HG03354 (cell line): ENCODE measurements at regions not wholly inside any gene's neighbourhood (a gene's known extent, or its start where the extent isn't known, plus 50 kb on each side); places are given as distances from the start of the nearest gene placed in this dataset.
"Not testable (repeated sequence)": the region's sequence is repeated elsewhere in the genome, so short reads cannot be mapped to it uniquely, and the experiment has no call there.

Experiments used
- ATAC-seq: cut with Tn5 transposase; IDR thresholded peaks from one replicate; pipeline ENCODE4 v1.9.1; 2021; ENCODE audit warnings: mild to moderate bottlenecking; ENCODE audit not compliant: unreplicated experiment, poor library complexity, severe bottlenecking

DNA sequence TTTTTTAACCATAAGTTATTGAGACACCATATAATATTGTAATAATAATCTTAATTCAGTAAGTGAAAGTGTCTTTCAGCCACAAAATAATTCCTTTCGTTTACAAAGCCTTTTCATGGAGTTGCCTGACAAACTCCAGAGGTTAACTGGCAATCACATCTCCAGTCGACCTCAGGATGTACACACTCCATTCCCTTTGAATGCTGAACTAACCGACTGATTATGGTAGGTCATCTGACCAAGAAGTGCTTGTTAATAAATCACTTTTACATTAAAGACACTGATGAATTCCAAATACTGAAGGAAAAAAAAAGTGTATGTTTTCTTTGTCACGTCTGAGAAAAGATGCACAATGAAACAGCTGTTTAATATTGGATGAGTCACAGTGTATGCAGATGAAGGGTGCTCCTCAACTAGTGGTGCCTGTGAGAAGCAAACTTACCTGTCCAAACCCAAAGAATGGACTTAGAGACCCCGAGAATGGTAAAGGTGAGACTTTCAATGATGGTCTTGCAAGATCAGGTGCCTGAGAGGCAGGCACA, 348.1 kb upstream of the VWC2 start:
- ATAC-seq, result no peak

DNA sequence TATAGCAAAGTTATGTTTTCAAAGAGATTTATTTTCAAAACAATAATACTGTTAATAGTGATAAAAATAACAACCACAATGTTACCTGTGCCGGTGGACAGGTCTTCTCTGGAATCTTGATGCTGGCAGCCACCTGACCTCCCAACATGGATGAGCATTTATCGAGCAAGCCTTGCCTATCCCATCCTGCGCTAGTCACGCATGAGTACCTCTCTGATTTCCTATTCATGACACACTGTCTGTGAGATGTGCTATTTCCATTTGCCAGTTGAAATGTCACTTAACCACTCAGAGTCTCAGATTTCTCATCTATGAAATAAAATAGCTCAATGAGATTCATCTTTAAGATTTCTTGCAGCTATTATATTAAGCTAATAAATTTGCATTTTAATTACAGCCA, 341.2 kb upstream of the VWC2 start:
- ATAC-seq, result no peak

DNA sequence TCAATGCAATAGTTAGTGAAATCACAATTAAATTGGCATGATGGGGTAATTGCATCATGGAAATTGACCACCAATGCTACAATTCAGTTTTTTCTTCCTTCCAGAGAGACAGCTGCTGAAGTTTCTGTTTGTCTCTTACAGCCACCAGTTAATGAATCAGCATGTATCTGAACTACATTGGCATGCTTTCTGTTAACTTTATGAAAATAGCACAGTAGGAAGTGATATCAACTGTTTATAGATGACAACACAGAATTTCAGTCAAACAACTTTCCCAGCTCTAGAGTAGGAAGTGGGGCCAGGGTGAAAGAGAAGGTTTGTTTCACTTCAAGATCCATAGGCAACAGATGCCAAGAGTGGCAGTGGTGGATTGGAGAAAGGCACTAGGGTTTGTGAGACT, 339.6 kb upstream of the VWC2 start:
- no peak for ATAC-seq

DNA sequence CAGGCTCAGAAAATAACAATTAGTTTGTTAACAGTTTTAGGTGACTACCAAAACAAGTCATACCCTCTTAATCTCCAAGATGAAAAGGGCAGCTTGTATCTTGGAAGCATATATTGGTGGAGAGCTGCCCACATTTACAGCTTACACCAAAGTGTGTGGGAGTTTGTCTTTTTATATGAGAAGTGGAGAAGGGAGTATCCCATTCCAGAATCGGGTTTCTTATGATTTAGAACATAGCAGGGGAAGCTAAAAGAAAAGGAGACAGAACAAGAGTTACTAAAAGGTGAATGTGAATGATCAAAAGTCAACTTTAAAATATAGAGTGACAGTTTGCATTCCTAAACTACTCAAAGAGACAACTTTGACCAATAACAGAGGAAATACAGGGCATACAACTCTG, 338.6 kb upstream of the VWC2 start:
- no peak for ATAC-seq

DNA sequence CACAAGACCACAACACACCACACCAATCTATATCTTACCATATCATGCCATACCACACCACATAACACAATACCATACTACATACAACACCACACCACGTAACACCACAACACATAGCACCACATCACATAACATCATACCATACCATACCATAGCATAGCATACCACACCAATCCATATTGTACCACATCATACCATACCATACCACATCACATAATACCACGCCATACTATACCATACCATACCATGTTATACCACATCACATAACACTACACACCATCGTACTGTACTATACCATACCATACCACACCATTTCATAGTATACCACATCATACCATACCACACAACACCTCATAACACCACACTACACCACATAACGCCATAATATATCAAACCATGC, 335.2 kb upstream of the VWC2 start:
- no peak for ATAC-seq

DNA sequence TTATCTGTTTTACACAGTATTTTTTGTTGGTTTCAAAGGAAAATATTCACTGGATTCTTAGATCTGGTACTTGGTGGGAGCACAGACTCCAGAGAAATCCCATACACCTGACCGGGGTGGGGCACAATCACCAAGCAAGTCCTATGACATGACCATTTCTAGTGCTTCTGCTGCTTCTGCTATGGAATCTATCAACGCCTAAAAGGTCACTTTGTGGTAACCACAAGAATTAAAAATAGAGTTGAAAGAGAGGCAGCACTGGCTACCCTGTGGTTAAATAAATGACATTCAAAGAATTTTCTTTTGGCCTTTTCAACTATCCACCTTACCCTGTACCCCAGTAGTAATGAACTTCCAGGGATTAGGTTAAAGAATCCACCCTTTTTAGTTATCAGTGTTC, 329.9 kb upstream of the VWC2 start:
- no peak for ATAC-seq

DNA sequence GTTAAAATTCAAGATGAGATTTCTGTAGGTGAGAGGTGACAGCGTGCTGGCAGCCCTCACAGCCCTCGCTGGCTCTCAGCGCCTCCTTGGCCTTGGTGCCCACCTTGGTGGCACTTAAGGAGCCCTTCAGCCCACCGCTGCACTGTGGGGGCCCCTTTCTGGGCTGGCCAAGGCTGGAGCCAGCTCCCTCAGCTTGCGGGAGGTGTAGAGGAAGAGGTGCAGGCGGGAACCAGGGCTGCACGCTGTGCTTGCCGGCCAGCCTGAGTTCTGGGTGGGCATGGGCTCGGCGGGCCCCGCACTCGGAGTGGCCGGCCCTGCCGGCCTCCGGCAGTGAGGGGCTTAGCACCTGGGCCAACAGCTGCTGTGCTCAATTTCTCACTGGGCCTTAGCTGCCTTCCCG, 320.0 kb upstream of the VWC2 start:
- no peak for ATAC-seq

DNA sequence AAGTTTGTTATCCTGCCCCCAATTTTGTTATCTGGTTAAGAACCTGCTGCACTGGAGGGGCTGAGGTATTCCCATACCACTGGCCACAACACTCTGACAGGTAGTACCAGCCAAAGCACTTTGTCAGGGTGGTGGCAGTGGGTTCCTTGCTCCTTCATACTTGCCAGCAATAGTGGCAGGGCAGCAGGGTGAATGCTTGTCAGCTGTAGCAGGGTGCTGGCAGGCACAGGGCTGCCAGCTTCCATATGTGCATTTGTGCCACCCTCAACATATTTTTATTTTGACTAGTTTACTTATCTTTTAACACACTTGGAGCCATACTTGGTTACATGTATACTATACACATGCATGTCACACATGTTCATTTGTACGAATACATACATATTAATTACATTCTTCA, 294.0 kb upstream of the VWC2 start:
- ATAC-seq, result no peak

DNA sequence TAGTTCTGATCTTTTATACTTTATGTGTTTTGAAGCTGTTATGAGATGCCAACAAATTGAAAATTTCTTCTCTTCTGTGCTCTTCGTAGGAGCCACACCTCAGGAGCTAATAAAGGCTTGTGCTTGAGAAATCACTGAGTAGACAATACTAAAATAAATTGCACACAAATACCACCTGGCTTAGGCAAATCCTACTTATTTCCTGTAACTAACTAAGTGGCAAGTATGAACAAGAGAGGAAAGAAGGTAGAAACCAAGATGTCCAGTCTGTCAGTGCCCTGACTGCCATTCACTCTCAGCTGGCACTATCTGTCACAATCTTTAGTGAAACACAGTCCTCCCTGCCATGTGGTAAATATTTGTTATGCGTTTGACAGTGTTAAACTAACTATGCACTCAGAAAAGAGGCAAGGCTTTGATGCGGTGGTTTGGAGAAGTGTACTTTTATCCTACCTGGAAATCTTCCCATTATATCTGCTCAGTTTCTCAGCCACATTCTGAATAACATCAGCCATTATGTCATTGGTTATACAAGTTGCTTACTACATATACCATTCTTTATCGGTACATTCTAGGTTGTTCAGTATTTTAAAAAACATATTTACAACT, 293.4 kb upstream of the VWC2 start:
- no peak for ATAC-seq

DNA sequence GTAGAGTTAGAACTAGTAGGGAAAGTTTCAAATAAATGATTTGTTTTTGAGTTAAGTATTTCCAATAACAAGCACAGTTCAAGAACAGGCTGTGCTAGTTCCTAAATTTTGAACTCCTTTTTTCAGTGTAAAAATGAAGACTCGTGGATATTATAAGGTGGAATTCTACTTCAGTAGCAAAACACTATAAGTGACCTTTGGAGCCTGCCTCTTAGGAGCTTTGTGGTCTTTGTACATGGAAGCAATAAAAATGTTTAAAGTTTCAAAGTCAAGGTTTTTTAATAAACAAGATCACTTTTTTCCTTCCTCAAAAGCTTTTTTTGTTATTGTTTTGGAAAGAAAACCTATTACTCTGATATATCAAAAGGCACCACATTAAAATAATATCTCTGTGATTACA, 292.4 kb upstream of the VWC2 start:
- no peak for ATAC-seq

DNA sequence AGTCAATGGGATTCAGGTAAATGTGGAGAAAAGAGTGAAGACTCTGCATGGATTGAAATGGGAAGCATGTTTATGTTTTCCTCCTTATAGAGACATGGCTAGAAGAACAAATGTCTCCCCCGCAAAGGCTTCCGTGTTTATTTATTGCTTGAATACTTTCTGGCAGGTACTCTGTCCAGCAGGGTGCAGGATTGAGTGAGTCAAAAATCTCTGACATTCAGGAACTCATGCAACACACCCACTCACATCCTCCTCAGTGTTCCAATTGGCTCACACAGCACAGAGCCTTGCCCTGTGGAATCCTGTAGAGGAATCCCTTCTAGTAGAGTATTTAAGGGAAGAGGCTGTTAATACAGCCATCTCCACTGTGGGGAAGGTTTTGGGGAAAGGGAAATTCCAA, 290.3 kb upstream of the VWC2 start:
- no peak for ATAC-seq

DNA sequence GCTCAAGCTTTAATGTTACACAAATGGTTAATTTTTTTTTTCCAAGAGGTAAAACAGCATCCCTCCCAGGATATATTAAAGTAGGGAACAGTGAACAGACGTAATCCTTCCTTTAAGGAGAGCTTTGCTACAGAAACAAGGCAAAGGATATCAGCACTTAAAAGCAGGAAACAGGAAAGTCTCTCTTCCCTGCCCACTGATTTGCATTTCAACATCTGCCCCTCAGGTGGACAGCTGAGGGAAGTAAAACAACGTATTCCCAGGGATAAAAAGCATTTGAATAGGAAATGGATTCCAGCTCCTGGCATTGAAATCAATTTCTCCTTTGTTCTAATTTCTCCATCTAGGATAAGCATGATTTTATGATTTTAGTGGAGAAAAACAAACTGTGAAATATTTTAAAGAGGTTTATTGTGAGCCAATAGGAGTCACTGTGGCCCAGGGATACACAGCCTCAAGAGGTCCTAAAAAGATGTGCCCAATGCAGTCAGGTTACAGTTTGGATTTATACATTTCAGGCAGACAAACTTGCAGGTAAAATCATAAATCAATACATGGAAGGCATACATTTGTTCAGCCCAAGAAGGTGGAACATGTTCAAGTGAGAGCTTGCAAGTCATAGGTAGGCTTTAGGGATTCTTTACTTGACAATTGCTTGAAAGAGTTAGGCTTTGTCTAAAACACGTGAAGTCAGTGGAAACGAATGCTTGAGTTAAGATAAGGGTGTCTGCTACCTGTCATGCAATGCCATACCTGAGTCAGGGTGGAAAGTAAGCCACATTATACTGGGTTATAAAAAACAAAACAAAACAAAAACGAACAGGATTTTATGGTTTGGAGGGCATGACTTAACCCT, 286.2 kb upstream of the VWC2 start:
- no peak for ATAC-seq

DNA sequence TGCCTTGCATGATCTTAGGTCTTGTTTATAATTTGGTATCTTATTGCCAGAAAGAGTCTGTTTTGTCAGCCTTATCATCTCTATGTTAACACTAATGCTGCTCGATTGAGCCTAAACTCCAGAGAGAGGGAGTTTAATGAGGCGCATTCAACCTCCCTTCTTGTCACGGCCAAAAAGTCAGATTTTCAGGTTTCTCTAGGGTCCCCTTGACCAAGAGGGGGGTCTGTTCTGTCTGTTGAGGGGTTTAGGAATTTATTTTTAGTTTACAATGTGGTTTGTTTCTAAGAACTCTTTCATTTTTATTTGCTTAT, 285.7 kb upstream of the VWC2 start:
- no peak for ATAC-seq

DNA sequence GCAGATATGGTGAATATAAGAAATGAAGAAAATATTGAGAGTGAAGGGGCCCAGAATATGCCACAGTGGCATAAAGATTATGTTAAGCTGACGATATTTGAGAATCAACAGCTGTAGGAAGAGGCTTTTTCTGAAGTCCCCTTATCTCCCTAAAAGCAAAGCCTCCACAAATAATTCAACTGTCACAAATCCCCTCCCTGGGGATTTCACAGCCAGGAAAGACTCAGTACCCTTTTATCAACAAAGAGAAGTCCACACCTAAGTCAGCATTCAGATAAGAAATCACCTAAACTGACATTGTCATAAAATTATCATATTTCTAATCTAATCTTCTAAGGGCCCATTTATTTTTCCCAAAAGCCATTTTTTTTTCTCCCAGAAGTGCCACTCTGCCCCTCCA, 284.9 kb upstream of the VWC2 start:
- ATAC-seq, result no peak

DNA sequence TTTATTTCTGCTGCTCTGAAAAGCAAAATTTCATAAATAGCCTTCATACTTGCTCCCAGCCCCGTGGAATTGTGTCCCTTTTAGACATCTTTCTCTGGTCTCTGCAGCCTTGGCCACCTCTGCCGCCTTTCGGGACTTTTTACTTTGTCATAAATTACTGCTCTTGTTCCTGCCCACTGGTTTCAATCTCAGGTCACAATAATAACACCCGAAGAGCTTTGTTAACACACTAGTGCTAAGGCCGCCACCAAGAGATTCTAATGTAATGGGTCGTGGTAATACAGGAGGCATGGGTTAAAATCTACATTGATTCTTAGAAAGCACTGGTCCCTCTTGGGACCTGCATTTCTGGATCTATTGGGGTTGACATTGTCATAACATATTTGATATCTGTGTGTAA, 276.0 kb upstream of the VWC2 start:
- no peak for ATAC-seq

DNA sequence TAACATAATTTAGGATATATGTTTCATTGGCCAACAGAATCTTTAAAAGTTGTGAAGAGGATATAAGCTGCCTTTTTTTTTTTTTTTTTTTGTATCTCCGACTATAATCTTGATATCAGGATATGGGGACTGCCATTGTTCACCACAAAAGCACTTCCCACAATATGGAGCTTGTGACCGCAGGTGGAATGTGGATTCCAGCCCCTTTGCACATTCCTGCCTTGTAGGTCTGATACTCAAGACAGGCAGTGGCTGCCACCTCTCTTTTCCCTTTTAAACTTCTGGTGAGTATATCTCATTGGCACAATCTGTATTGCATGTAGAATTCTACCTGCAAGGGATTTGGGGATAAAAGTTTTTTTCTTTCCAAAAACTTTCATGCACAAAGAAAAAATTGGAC, 272.7 kb upstream of the VWC2 start:
- ATAC-seq, result no peak

DNA sequence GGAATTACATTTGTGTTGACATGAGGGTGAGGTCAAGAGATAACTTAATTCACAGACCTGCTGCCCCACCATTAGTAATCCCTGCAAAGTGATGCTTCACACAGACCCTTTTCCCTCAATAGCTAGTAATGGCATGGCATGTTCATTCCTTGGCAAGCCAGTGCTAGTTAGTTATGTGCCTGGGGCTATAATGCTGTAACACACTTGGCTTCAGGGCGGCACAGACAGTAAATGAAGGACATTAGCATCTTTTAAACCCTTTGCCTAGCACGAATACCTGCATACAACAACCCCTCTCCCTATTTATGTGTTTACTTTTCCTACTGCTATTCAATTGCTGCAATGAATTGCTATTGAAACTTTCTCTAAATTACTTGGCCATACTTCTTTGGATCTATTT, 266.2 kb upstream of the VWC2 start:
- ATAC-seq, result not testable (repeated sequence)

DNA sequence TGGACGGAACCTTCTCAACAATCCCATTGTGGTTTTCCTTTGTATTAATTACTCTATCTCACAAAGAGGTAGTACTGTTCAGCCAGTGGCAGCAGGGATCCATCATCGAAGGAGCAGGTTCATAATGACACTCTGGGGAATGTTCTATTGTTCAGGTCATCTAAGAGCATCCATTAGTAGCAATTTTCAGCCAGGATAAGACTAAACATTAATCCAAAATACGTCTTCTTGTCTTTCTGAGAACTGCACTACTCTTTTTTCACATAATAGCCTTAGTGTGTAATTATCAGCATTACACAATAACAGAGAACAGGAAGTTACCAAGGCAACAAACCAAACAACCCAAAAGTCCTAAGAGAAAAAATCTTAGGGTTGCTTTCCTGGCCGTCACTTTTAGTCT, 259.5 kb upstream of the VWC2 start:
- ATAC-seq, result no peak

DNA sequence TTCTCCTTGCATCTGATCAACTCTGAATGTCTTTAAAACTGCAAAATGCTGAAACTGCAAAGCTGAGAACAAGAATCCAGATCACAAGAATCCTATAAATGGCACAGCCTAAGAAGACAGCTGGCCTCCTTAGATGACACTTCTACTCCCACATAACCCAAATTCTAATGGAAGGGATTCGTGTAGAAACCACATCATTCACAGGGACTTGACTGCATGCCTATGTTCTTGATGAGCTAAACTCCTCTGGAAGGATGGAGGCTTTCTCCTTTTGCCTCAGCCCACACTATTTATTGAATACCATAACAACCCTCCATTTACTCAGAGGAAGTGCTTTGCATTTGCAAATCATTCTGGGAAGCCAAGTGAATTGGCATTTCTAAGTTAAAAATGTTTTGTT, 252.5 kb upstream of the VWC2 start:
- no peak for ATAC-seq

DNA sequence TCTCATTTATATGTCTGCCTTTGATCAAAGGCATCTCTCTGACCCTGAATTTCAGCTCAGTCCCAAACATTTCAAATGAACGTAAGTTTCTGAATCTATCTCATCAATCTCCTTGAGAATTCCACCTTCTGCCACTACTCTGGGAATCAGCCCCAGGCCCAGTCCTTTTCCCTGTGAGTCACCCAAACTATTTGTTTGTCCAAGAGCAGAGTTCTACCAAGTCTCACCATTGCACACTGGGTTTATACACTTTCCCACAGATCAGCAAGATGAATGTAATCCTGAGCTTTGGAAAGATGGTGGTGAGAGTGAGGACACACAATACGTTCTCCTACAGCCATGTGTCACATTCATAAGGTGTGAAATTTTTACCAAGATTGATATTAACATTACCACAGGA, 251.3 kb upstream of the VWC2 start:
- ATAC-seq, result no peak

DNA sequence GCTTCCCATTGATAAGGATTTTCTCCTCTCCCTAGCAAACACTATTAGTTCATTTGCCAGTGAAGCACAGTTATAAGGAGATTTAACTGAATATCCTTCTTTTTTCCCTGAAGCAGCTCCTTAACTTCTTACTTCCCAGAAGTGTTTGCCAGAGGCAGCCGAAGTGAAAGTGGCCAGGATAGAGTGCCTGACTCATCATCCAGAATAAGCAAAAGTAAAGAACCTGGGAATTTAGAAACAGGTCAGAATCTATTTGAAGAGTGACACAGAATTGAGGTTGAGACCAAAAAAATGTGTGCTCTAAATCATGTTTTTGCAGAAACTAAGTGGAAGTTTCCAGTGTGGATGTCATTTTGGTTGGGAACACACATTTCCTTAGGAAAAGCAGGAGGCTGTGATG, 249.6 kb upstream of the VWC2 start:
- ATAC-seq, result no peak

DNA sequence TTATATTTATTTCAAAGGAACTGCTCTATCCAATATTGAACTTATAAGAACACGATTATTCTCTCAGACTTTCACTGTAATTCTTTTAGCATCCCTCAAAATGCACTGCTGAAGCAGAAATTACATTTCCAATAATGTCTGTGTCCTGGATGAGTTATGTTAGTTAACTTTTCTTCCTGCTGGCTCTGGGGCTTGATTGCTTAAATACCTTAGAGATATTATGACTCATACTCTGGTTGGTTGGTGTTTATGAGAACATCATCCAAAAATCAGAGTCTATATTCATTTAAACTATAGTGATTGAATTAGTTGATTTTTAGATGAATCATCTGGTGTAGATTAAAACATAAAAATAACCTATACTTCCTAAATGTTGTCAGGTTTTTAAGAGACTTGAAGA, 246.3 kb upstream of the VWC2 start:
- ATAC-seq, result no peak
